ENCODE measurements at regions not wholly inside any gene's neighbourhood (a gene's known extent, or its start where the extent isn't known, plus 50 kb on each side); places are given as distances from the start of the nearest gene placed in this dataset.

DNA sequence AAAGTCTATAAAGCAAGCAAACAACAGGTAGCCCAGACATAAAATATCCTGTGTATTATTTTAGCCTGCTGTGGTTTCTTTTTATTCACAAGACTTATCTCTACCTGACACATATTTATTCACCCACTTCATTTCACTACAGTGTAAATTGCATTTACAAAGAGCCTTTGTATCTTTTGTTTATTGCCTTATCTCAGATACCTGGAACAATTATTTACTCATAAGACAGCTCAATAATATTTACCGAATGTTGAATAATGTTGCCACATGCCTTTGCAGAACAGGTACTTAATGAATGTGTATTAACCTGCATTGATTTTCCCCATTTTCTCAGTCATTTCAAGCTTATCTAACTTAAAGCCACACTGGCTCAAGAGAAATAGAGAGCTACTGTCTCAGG lies 603.6 kb downstream of the FBXO15 start:
- Mint-ChIP-seq H3K27me3 (no peaks in the 10 kb centered on the region), H3K4me1 (ENCODE audit: low read depth) (peaks cover 29% of the 10 kb centered on the region), H3K27ac (peak overlapping the region; percentile 76), H3K36me3 (ENCODE audit: insufficient read depth) (peaks cover 4% of the 10 kb centered on the region), H3K9me3 (ENCODE audit: low read depth) (no peaks in the 10 kb centered on the region), H3K4me3 (ENCODE audit: low read depth) (no peak overlapping the region)
- TF ChIP-seq, protein P1, sequence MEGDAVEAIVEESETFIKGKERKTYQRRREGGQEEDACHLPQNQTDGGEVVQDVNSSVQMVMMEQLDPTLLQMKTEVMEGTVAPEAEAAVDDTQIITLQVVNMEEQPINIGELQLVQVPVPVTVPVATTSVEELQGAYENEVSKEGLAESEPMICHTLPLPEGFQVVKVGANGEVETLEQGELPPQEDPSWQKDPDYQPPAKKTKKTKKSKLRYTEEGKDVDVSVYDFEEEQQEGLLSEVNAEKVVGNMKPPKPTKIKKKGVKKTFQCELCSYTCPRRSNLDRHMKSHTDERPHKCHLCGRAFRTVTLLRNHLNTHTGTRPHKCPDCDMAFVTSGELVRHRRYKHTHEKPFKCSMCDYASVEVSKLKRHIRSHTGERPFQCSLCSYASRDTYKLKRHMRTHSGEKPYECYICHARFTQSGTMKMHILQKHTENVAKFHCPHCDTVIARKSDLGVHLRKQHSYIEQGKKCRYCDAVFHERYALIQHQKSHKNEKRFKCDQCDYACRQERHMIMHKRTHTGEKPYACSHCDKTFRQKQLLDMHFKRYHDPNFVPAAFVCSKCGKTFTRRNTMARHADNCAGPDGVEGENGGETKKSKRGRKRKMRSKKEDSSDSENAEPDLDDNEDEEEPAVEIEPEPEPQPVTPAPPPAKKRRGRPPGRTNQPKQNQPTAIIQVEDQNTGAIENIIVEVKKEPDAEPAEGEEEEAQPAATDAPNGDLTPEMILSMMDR (IDR thresholded peaks at IDR 0.05; ENCODE audit: unreplicated experiment): no peak
- no peak for DNase-seq (ENCODE audit: low spot score, unreplicated experiment)

GRCh38 chr18:73535990-73536389 lies 611.6 kb downstream of the FBXO15 start:
- no peak for DNase-seq (ENCODE audit: low spot score, unreplicated experiment)
- H3K4me1 Mint-ChIP-seq (ENCODE audit: low read depth): peaks cover 24% of the 10 kb centered on the region
- no peaks in the 10 kb centered on the region for H3K27me3 Mint-ChIP-seq
- TF ChIP-seq, protein P1 (IDR thresholded peaks at IDR 0.05; ENCODE audit: unreplicated experiment): no peak
- H3K9me3 Mint-ChIP-seq (ENCODE audit: low read depth): peaks cover 4% of the 10 kb centered on the region
- H3K27ac Mint-ChIP-seq: no peak overlapping the region
- no peak overlapping the region for H3K4me3 Mint-ChIP-seq (ENCODE audit: low read depth)
- H3K36me3 Mint-ChIP-seq (ENCODE audit: insufficient read depth): peaks cover 2% of the 10 kb centered on the region

DNA sequence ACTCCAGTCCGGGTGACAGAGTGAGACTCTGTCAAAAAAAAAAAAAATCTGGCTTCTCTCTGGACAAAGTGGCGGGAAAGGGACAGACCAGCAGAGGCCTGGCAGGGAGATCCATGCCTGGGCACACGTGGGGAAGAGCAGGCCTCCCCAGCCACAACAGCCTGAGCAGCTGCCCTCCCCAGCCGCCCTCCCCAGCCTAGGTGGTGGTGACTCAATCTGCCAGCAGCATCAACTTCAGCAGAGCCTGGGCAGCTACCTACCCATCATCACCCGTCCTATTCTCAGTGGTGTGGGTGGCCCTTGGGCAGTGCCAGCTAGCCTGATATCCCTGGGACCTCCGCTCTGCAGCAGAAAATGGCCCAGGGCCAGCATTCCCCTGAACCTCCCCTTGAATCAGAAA lies 612.4 kb downstream of the FBXO15 start:
- peaks cover 8% of the 10 kb centered on the region for H3K9me3 Mint-ChIP-seq (ENCODE audit: low read depth)
- H3K27me3 Mint-ChIP-seq: no peaks in the 10 kb centered on the region
- no peak overlapping the region for H3K4me3 Mint-ChIP-seq (ENCODE audit: low read depth)
- H3K4me1 Mint-ChIP-seq (ENCODE audit: low read depth): peaks cover 24% of the 10 kb centered on the region
- no peak for DNase-seq (ENCODE audit: low spot score, unreplicated experiment)
- TF ChIP-seq, protein P1 (IDR thresholded peaks at IDR 0.05; ENCODE audit: unreplicated experiment): no peak
- H3K36me3 Mint-ChIP-seq (ENCODE audit: insufficient read depth): peaks cover 2% of the 10 kb centered on the region
- H3K27ac Mint-ChIP-seq: no peak overlapping the region

DNA sequence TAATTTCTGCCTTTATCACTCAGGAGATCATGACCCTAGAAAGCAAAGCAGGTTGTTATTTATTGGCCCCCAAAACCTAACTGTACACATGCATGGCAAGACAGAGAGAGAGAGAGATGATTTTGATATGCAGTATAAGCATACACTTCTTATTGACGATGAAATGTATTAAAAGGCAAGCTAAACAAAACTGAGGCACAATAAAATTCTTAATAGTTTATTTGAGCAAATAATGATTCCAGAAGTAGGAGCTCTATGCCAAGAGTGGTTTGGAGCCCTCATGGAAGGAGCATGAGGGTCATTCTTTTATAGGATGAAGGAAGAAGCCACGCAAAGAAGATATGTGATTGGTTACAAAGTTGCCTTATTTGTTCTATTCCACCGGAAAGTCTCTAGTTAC lies 616.0 kb downstream of the FBXO15 start:
- Mint-ChIP-seq H3K4me3 (ENCODE audit: low read depth) (no peak overlapping the region), H3K27ac (no peak overlapping the region), H3K4me1 (ENCODE audit: low read depth) (peaks cover 10% of the 10 kb centered on the region), H3K36me3 (ENCODE audit: insufficient read depth) (no peaks in the 10 kb centered on the region), H3K27me3 (peaks cover 2% of the 10 kb centered on the region), H3K9me3 (ENCODE audit: low read depth) (peaks cover 22% of the 10 kb centered on the region)
- TF ChIP-seq, protein P1 (IDR thresholded peaks at IDR 0.05; ENCODE audit: unreplicated experiment): no peak
- DNase-seq (ENCODE audit: low spot score, unreplicated experiment): no peak

GRCh38 chr18:73528066-73528465 lies 619.6 kb downstream of the FBXO15 start:
- Mint-ChIP-seq H3K9me3 (ENCODE audit: low read depth) (peaks cover 18% of the 10 kb centered on the region), H3K4me3 (ENCODE audit: low read depth) (no peak overlapping the region), H3K36me3 (ENCODE audit: insufficient read depth) (no peaks in the 10 kb centered on the region), H3K27me3 (peaks cover 2% of the 10 kb centered on the region), H3K4me1 (ENCODE audit: low read depth) (no peaks in the 10 kb centered on the region), H3K27ac (no peak overlapping the region)
- TF ChIP-seq, protein P1 (IDR thresholded peaks at IDR 0.05; ENCODE audit: unreplicated experiment): no peak
- no peak for DNase-seq (ENCODE audit: low spot score, unreplicated experiment)

Measured in progenitor cell of endocrine pancreas (in vitro differentiated cells).